Tibial nerve (tissue), 4 donors: ENCODE measurements at regions not wholly inside any gene's neighbourhood (a gene's known extent, or its start where the extent isn't known, plus 50 kb on each side); places are given as distances from the start of the nearest gene placed in this dataset.

Experiments used
- EP300 ChIP-seq, 2 donors: sonication (generic); formaldehyde crosslinking; IDR thresholded peaks; one replicate each; pipeline ENCODE4 v1.6.1; 2017; ENCODE audit warnings: antibody characterized with exemption in 2 of 2, mild to moderate bottlenecking in 1 of 2
- POLR2A ChIP-seq, 2 donors: fragments of 450-650 bp; IDR thresholded peaks; one replicate each; pipeline ENCODE4 v1.6.1; 2017; ENCODE audit warnings: antibody characterized with exemption in 2 of 2, mild to moderate bottlenecking in 2 of 2, moderate library complexity in 2 of 2
- TF ChIP-seq, protein P1 (sequence below), 5 experiments: fragments of 200-600 bp in 3 of 5; fragments of 450-650 bp in 2 of 5; sonication (generic) in 3 of 5; IDR thresholded peaks; one replicate each; pipeline ENCODE4 v1.5.1; 2016 to 2019; ENCODE audit warnings: antibody characterized with exemption in 5 of 5, mild to moderate bottlenecking in 3 of 5, moderate library complexity in 2 of 5

DNA sequence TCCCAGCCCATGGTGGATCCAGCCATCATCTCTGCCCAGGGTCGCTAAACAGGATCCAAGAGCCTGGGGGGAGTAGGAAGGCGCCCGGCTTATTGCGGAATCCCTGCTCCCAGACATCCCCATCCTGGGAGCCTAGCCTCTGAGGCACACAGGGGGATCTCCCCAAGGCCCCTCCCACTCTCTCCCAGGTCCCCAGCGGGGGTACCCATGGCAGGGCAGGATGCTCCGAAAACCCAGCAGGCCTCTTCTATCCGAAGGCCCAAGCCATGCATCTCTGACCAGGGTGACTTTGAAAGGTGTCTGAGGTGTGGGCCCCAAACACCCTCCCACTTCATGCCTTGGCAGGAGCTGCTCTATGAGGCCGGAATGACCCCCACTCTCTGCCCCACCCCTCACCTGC is 81.7 kb upstream of the RUFY1 start:
- TF ChIP-seq, protein P1, sequence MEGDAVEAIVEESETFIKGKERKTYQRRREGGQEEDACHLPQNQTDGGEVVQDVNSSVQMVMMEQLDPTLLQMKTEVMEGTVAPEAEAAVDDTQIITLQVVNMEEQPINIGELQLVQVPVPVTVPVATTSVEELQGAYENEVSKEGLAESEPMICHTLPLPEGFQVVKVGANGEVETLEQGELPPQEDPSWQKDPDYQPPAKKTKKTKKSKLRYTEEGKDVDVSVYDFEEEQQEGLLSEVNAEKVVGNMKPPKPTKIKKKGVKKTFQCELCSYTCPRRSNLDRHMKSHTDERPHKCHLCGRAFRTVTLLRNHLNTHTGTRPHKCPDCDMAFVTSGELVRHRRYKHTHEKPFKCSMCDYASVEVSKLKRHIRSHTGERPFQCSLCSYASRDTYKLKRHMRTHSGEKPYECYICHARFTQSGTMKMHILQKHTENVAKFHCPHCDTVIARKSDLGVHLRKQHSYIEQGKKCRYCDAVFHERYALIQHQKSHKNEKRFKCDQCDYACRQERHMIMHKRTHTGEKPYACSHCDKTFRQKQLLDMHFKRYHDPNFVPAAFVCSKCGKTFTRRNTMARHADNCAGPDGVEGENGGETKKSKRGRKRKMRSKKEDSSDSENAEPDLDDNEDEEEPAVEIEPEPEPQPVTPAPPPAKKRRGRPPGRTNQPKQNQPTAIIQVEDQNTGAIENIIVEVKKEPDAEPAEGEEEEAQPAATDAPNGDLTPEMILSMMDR (IDR thresholded peaks at IDR 0.05), result no peak
- TF ChIP-seq POLR2A (IDR thresholded peaks at IDR 0.05) (no peak), EP300 (IDR thresholded peaks at IDR 0.05) (no peak)
